OCI-LY3 (cell line): ENCODE measurements at regions not wholly inside any gene's neighbourhood (a gene's known extent, or its start where the extent isn't known, plus 50 kb on each side); places are given as distances from the start of the nearest gene placed in this dataset.

Experiments used
- H2AFZ ChIP-seq: fragments of 200-600, 300-600 bp; shearing (Covaris generic); 2 replicates; pipeline ENCODE4 v1.6.0; 2014; ENCODE audit warnings: antibody characterized with exemption, low read depth, low read length
- H3K27ac ChIP-seq: fragments of 200-600, 300-600 bp; sonication (generic); 2 replicates; pipeline ENCODE4 v1.5.1; 2014; ENCODE audit warnings: mild to moderate bottlenecking, low read length, moderate library complexity, mixed read lengths
- H3K27me3 ChIP-seq: fragments of 200-600, 300-600 bp; sonication (generic); 2 replicates; pipeline ENCODE4 v1.6.1; 2014; ENCODE audit warnings: low read depth, low read length, mixed read lengths
- H3K36me3 ChIP-seq: fragments of 200-600, 300-600 bp; sonication (generic); replicated peaks from 2 replicates; pipeline ENCODE3; 2014; ENCODE audit warnings: low read depth, low read length, mixed read lengths
- H3K4me1 ChIP-seq: fragments of 300-600, 200-600 bp; sonication (generic); 2 replicates; pipeline ENCODE4 v1.6.1; 2014; ENCODE audit warnings: low read length, mixed read lengths
- H3K4me2 ChIP-seq: fragments of 200-600, 300-600 bp; sonication (generic); 2 replicates; pipeline ENCODE4 v1.6.1; 2014; ENCODE audit warnings: low read length, mixed read lengths
- H3K4me3 ChIP-seq: fragments of 300-600, 200-600 bp; sonication (generic); 2 replicates; pipeline ENCODE4 v1.5.1; 2014; ENCODE audit warnings: antibody characterized with exemption, mild to moderate bottlenecking, low read length, moderate library complexity
- H3K79me2 ChIP-seq: fragments of 300-600, 200-600 bp; shearing (Covaris generic); 2 replicates; pipeline ENCODE4 v1.6.1; 2014; ENCODE audit warnings: mild to moderate bottlenecking, low read length, mixed read lengths
- H3K9ac ChIP-seq: fragments of 300-600, 200-600 bp; shearing (Covaris generic); 2 replicates; pipeline ENCODE4 v1.6.0; 2014; ENCODE audit warnings: mild to moderate bottlenecking, low read length, moderate library complexity
- H3K9me3 ChIP-seq: fragments of 200-600, 300-600 bp; shearing (Covaris generic); 2 replicates; pipeline ENCODE4 v1.6.1; 2014; ENCODE audit warnings: low read length, mixed read lengths; ENCODE audit not compliant: insufficient read depth
- H4K20me1 ChIP-seq: fragments of 200-600, 300-600 bp; sonication (generic); 2 replicates; pipeline ENCODE4 v1.6.1; 2016; ENCODE audit warnings: low read length, mixed read lengths; ENCODE audit not compliant: insufficient read depth
- CTCF ChIP-seq: fragments of 200-600, 300-600 bp; sonication (generic); IDR thresholded peaks from 2 replicates; pipeline ENCODE4 v1.5.1; 2014; ENCODE audit warnings: antibody characterized with exemption, low read length, low read depth
- EZH2phosphoT487 ChIP-seq: fragments of 200-600 bp; shearing (Covaris generic); IDR thresholded peaks from 2 replicates; pipeline ENCODE4 v1.6.1; 2018; ENCODE audit warnings: antibody characterized with exemption, mixed run types, low read depth

DNA sequence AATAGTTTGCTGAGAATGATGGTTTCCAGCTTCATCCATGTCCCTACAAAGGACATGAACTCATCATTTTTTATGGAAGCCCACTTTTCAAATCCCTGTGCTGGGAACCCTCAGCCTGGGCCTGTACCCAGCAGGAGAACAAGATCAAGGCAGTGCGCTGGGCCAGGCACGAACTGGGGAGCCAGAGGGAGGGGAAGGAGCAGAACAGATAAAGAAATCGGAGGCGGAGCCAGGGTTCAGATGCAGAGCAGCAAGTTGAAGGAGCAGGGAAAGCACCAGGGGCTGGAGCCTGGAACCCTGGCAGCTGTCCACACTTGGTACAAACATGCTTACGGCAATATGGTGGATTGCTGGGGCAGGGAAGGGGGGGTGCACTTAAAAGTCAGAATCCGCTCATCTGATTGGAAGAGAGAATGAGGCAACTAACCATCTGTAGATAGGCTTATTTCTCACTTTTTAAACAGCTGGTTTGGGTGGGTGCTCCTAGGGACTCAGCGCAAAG lies 107.5 kb downstream of the NOG start:
- H3K9ac ChIP-seq = no peak overlapping the region
- H3K27ac ChIP-seq = no peak overlapping the region
- TF ChIP-seq EZH2phosphoT487 = no peak
- TF ChIP-seq CTCF = no peak
- no peaks in the 10 kb centered on the region for H3K4me1 ChIP-seq
- H3K27me3 ChIP-seq = peaks cover 3% of the 10 kb centered on the region; the same call in 1 of the 2 replicates
- H2AFZ ChIP-seq = no peak overlapping the region
- no peaks in the 10 kb centered on the region for H3K9me3 ChIP-seq
- H3K79me2 ChIP-seq = no peaks in the 10 kb centered on the region
- no peak overlapping the region for H3K4me2 ChIP-seq
- H4K20me1 ChIP-seq = no peaks in the 10 kb centered on the region
- H3K4me3 ChIP-seq = no peak overlapping the region
- no peaks in the 10 kb centered on the region for H3K36me3 ChIP-seq

DNA sequence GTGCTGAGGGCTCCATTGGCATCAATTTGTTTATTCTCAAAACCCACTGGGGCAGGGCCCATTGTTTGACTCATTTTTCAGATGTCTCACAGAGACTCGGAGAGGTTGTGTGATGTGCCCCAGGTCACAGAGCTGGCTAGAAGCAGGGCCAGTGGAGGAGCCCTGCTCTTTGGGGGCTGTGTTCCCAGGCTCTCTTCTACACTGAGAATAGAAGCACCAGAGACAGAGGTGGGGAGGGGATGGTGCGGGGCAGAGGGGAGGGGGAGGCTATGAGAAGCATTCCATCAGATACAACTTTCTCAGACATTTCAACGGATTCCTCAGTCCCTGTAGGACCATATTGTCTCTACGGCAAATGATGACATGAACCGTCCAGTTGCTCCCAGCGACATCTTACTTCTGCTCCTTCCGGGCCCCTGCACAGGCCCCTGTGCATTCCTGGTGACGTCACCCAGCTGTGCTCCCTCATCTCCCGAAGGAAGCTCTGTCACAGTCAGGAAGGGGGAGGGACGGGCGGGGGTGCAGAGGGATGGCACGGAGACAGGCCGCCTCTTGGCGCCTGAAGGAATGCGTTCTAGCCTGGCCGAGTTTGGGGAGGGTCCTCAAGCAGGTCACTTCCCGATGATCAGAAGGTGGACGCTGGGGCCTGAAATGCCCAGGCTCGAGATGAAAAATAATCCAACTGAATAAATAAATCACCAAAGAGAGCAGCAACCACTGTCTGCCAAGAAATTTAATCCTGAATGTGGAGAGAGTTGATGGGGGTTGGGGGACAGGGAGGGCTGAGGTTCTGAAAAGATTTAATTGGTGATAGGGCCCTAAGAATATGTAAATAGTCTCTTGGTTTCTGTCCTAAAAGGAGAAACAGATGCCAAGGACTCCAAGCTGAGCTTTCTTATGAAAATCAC lies 114.1 kb downstream of the NOG start:
- no peak overlapping the region for H2AFZ ChIP-seq
- no peak overlapping the region for H3K4me2 ChIP-seq

GRCh38 chr17:56708220-56708558 lies 114.7 kb downstream of the NOG start:
- Histone ChIP-seq H3K4me2 (no peak overlapping the region), H3K9ac (no peak overlapping the region), H2AFZ (no peak overlapping the region), H3K27ac (no peak overlapping the region), H3K36me3 (no peaks in the 10 kb centered on the region), H3K79me2 (no peaks in the 10 kb centered on the region), H3K4me3 (no peak overlapping the region), H3K9me3 (no peaks in the 10 kb centered on the region), H3K27me3 (peaks cover 21% of the 10 kb centered on the region; the same call in 1 of the 2 replicates), H3K4me1 (no peaks in the 10 kb centered on the region), H4K20me1 (no peaks in the 10 kb centered on the region)
- TF ChIP-seq CTCF = no peak
- TF ChIP-seq EZH2phosphoT487 = no peak

More for the DNA sequence above, 114.1 kb downstream of the NOG start:
- H4K20me1 ChIP-seq = no peaks in the 10 kb centered on the region
- H3K9me3 ChIP-seq = no peaks in the 10 kb centered on the region
- H3K9ac ChIP-seq = no peak overlapping the region
- H3K79me2 ChIP-seq = no peaks in the 10 kb centered on the region
- no peaks in the 10 kb centered on the region for H3K36me3 ChIP-seq
- H3K27me3 ChIP-seq = peaks cover 24% of the 10 kb centered on the region
- no peak overlapping the region for H3K27ac ChIP-seq
- no peak for TF ChIP-seq EZH2phosphoT487
- TF ChIP-seq CTCF = no peak
- H3K4me3 ChIP-seq = no peak overlapping the region
- H3K4me1 ChIP-seq = no peaks in the 10 kb centered on the region

- Histone ChIP-seq H3K4me1 (no peaks in the 10 kb centered on the region), H3K36me3 (no peaks in the 10 kb centered on the region), H3K9me3 (no peaks in the 10 kb centered on the region), H3K79me2 (no peaks in the 10 kb centered on the region), H3K4me3 (no peak overlapping the region), H3K27me3 (peaks cover 21% of the 10 kb centered on the region; the same call in 1 of the 2 replicates), H3K27ac (no peak overlapping the region), H2AFZ (no peak overlapping the region), H3K9ac (no peak overlapping the region), H4K20me1 (no peaks in the 10 kb centered on the region), H3K4me2 (no peak overlapping the region)
- TF ChIP-seq CTCF (no peak), EZH2phosphoT487 (no peak)
Measured at GRCh38 chr17:56708670-56709410, 115.3 kb downstream of the NOG start.
